HepG2 (cell line): ENCODE measurements at regions not wholly inside any gene's neighbourhood (a gene's known extent, or its start where the extent isn't known, plus 50 kb on each side); places are given as distances from the start of the nearest gene placed in this dataset.

Source experiments
- ATAC-seq: fragments of 200-7000 bp; cut with Tn5 transposase; 3 replicates; pipeline ENCODE4 v1.9.1; 2020; ENCODE audit warnings: mild to moderate bottlenecking, moderate library complexity
- BruUV-seq: library from RNA; stranded (reverse); fragments of 400-500 nt; replicated peaks from 2 replicates; lab custom pipeline; 2021; lab: Mats Ljungman, UMichigan
- CTCF ChIA-PET: fragments of 300-600 bp; formaldehyde crosslinking; extraction: SDS; loops from one replicate; lab custom pipeline; 2021; ENCODE audit warnings: low total read pairs, inconsistent platforms, low intra/inter-chr PET ratio; lab: Yijun Ruan, JAX
- POLR2A ChIA-PET: fragments of 350-600 bp; sonication (Branson Sonifier 250); formaldehyde crosslinking; loops from one replicate; lab custom pipeline; 2020; ENCODE audit warnings: antibody characterized with exemption, inconsistent platforms; lab: Yijun Ruan, JAX
- DNase-seq: peaks from one replicate; pipeline ENCODE4 v3.0.0-alpha.2; 2015; ENCODE audit warnings: low spot score
- FAIRE-seq: peaks from 3 replicates; lab custom pipeline; 2011; peaks lifted over from hg19 to GRCh38; lab: Jason Lieb, UNC
- H2AFZ ChIP-seq: one replicate; pipeline ENCODE4 v1.6.1; 2011; ENCODE audit warnings: low read length, inconsistent platforms
- H3K27ac ChIP-seq: fragments of 300-600 bp; 3 replicates; pipeline ENCODE4 v1.8.0; 2011; ENCODE audit warnings: mixed run types, mild to moderate bottlenecking, mixed read lengths, low read length, inconsistent platforms; ENCODE audit not compliant: insufficient read depth; ENCODE audit errors: extremely low read length
- H3K27me3 ChIP-seq, 2 experiments: fragments of 200-600 bp in 1 of 2; 2 replicates in 1 of 2; 3 replicates in 1 of 2; pipeline versions ENCODE4 v1.6.0 to v1.8.0; 2011; ENCODE audit warnings: low read length in 2 of 2, mild to moderate bottlenecking in 2 of 2, moderate library complexity in 2 of 2, inconsistent platforms in 1 of 2; ENCODE audit not compliant: insufficient read depth in 2 of 2, control insufficient read depth in 1 of 2
- H3K36me3 ChIP-seq, 2 experiments: fragments of 200-600 bp in 1 of 2; replicated peaks in 1 of 2; 2 replicates in 1 of 2; 3 replicates in 1 of 2; pipeline versions ENCODE4 v1.5.1 to v1.8.0; 2011; ENCODE audit warnings: low read length in 2 of 2, inconsistent platforms in 1 of 2; ENCODE audit not compliant: insufficient read depth in 2 of 2, control insufficient read depth in 1 of 2
- H3K4me1 ChIP-seq: 2 replicates; pipeline ENCODE4 v1.5.1; 2012; ENCODE audit warnings: low read length, inconsistent platforms; ENCODE audit not compliant: insufficient read depth
- H3K4me2 ChIP-seq: 2 replicates; pipeline ENCODE4 v1.6.0; 2011; ENCODE audit warnings: low read depth, low read length, inconsistent platforms
- H3K4me3 ChIP-seq, 3 experiments: fragments of 200-600 bp in 1 of 3; sonication (generic), shearing (Covaris generic) in 1 of 3; replicated peaks in 1 of 3; 2 replicates each; pipeline ENCODE4 v1.5.1; 2011 to 2016; ENCODE audit warnings: low read length in 3 of 3, inconsistent platforms in 2 of 3, low read depth in 2 of 3, mild to moderate bottlenecking in 2 of 3, control low read depth in 1 of 3, mixed read lengths in 1 of 3; ENCODE audit not compliant: insufficient read depth in 1 of 3
- H3K79me2 ChIP-seq: one replicate; pipeline ENCODE4 v1.6.1; 2011; ENCODE audit warnings: low read length, inconsistent platforms; ENCODE audit not compliant: insufficient read depth
- H3K9ac ChIP-seq: 2 replicates; pipeline ENCODE4 v1.6.0; 2011; ENCODE audit warnings: mild to moderate bottlenecking, low read depth, low read length, inconsistent platforms; ENCODE audit not compliant: insufficient read depth
- H3K9me3 ChIP-seq: 2 replicates; pipeline ENCODE4 v1.5.1; 2012; ENCODE audit warnings: mild to moderate bottlenecking, low read length
- H4K20me1 ChIP-seq: 2 replicates; pipeline ENCODE4 v1.6.0; 2011; ENCODE audit warnings: inconsistent platforms, mild to moderate bottlenecking, low read length, moderate library complexity; ENCODE audit not compliant: insufficient read depth
- CREB1 ChIP-seq, 2 experiments: fragments of 450-650 bp in 1 of 2; IDR thresholded peaks; 2 replicates each; pipeline ENCODE4 v1.6.1; 2016 to 2017; ENCODE audit warnings: control low read depth in 1 of 2, mild to moderate bottlenecking in 1 of 2, missing compliant biosample characterization in 1 of 2, missing genetic modification characterization in 1 of 2
- GATA4 ChIP-seq: sonication (generic); IDR thresholded peaks from 2 replicates; pipeline ENCODE4 v1.6.1; 2016; ENCODE audit warnings: antibody characterized with exemption, low read depth, borderline replicate concordance
- IKZF5 ChIP-seq: IDR thresholded peaks from 2 replicates; pipeline ENCODE4 v1.6.1; 2018; ENCODE audit warnings: missing genetic modification reagents, mild to moderate bottlenecking, missing compliant biosample characterization
- PHF5A ChIP-seq: IDR thresholded peaks from one replicate; pipeline ENCODE4 v1.6.1; 2018; ENCODE audit warnings: low read depth, missing genetic modification reagents; ENCODE audit not compliant: unreplicated experiment
- RXRA ChIP-seq: sonication (generic); formaldehyde crosslinking; IDR thresholded peaks from 2 replicates; pipeline ENCODE4 v1.5.1; 2020; ENCODE audit warnings: missing genetic modification reagents
- SPEN ChIP-seq: sonication (generic); formaldehyde crosslinking; IDR thresholded peaks from 2 replicates; pipeline ENCODE4 v1.5.1; 2020; ENCODE audit warnings: low read depth, mild to moderate bottlenecking, missing genetic modification reagents
- STAT5B ChIP-seq: sonication (generic); formaldehyde crosslinking; IDR thresholded peaks from 2 replicates; pipeline ENCODE4 v1.4.0; 2020; ENCODE audit warnings: missing genetic modification reagents
- ZBTB3 ChIP-seq: sonication (generic); formaldehyde crosslinking; IDR thresholded peaks from 2 replicates; pipeline ENCODE4 v1.4.0; 2020; ENCODE audit warnings: low read depth, mild to moderate bottlenecking, moderate library complexity, missing genetic modification reagents, borderline replicate concordance
- ZC3H4 ChIP-seq: sonication (generic); formaldehyde crosslinking; IDR thresholded peaks from 2 replicates; pipeline ENCODE4 v1.4.0; 2020; ENCODE audit warnings: missing genetic modification reagents, borderline replicate concordance
- ZFP36L2 ChIP-seq: sonication (generic); formaldehyde crosslinking; IDR thresholded peaks from 2 replicates; pipeline ENCODE4 v1.4.0; 2020; ENCODE audit warnings: missing genetic modification reagents
- ZFYVE20 ChIP-seq: sonication (generic); formaldehyde crosslinking; IDR thresholded peaks from 2 replicates; pipeline ENCODE4 v1.8.0; 2023; ENCODE audit warnings: low read depth, mild to moderate bottlenecking, moderate library complexity, missing genetic modification reagents, borderline replicate concordance
- ZNF335 ChIP-seq: sonication (generic); formaldehyde crosslinking; IDR thresholded peaks from 2 replicates; pipeline ENCODE4 v1.4.0; 2020; ENCODE audit warnings: missing genetic modification reagents
- ZNF383 ChIP-seq: sonication (generic); formaldehyde crosslinking; IDR thresholded peaks from 2 replicates; pipeline ENCODE4 v1.4.0; 2020; ENCODE audit warnings: missing genetic modification reagents, mild to moderate bottlenecking, borderline replicate concordance
- ZNF577 ChIP-seq: sonication (generic); formaldehyde crosslinking; IDR thresholded peaks from 2 replicates; pipeline ENCODE4 v1.4.0; 2020; ENCODE audit warnings: mild to moderate bottlenecking, low read depth, missing genetic modification reagents, borderline replicate concordance
- WGBS: methylation state at CpG from one replicate; pipeline ENCODE4 v1.1.6; 2017; ENCODE audit warnings: low lambda C conversion rate; 5-methylcytosine and 5-hydroxymethylcytosine counted together
- in situ Hi-C: cut with HindIII; loops from 2 replicates; pipeline ENCODE4 v1.10.0; 2017; ENCODE audit warnings: low pct_unique_long_range_greater_than_20kb; ENCODE audit not compliant: extremely low pct_ligation_motif_present
- intact Hi-C: fragments of 100-400 bp; cut with micrococcal nuclease; formaldehyde crosslinking; loops from one replicate; pipeline ENCODE4 v1.10.0; 2022; ENCODE audit not compliant: unreplicated experiment
- TF ChIP-seq, protein P1 (sequence below): IDR thresholded peaks from 2 replicates; pipeline ENCODE4 v1.6.1; 2016; ENCODE audit warnings: mild to moderate bottlenecking
- TF ChIP-seq, protein P2 (sequence below): sonication (generic); formaldehyde crosslinking; IDR thresholded peaks from 2 replicates; pipeline ENCODE4 v1.4.0; 2020; ENCODE audit warnings: mild to moderate bottlenecking, missing genetic modification reagents, borderline replicate concordance

GRCh38 chr2:52128081-52128480, 1096.1 kb upstream of the NRXN1 start:
- CTCF ChIA-PET = no interaction called here
- no peaks in the 10 kb centered on the region for H3K79me2 ChIP-seq
- H2AFZ ChIP-seq = no peak overlapping the region
- TF ChIP-seq PHF5A (CRISPR knock-in tag) = no peak
- TF ChIP-seq, protein P1, sequence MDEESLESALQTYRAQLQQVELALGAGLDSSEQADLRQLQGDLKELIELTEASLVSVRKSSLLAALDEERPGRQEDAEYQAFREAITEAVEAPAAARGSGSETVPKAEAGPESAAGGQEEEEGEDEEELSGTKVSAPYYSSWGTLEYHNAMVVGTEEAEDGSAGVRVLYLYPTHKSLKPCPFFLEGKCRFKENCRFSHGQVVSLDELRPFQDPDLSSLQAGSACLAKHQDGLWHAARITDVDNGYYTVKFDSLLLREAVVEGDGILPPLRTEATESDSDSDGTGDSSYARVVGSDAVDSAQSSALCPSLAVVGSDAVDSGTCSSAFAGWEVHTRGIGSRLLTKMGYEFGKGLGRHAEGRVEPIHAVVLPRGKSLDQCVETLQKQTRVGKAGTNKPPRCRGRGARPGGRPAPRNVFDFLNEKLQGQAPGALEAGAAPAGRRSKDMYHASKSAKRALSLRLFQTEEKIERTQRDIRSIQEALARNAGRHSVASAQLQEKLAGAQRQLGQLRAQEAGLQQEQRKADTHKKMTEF (CRISPR knock-in tag) = no peak
- POLR2A ChIA-PET = no interaction called here
- BruUV-seq = no TSS peak
- 4% methylated on average over 3 of the region's 3 CpGs for WGBS
- H3K9me3 ChIP-seq = peaks cover 75% of the 10 kb centered on the region
- H4K20me1 ChIP-seq = no peaks in the 10 kb centered on the region
- no peak for FAIRE-seq
- in situ Hi-C loops = no loop called here
- no peak overlapping the region for H3K4me2 ChIP-seq
- H3K27me3 ChIP-seq = no peaks in the 10 kb centered on the region
- DNase-seq = no peak
- H3K4me1 ChIP-seq = no peaks in the 10 kb centered on the region
- no peak for ATAC-seq
- no peak overlapping the region for H3K4me3 ChIP-seq
- no peak overlapping the region for H3K27ac ChIP-seq
- intact Hi-C loops = no loop called here
- no peaks in the 10 kb centered on the region for H3K36me3 ChIP-seq
- H3K9ac ChIP-seq = no peak overlapping the region

GRCh38 chr2:52127527-52127926, 1095.6 kb upstream of the NRXN1 start:
- Histone ChIP-seq H3K4me3 (no peak overlapping the region), H3K4me1 (no peaks in the 10 kb centered on the region), H3K27ac (no peak overlapping the region), H2AFZ (no peak overlapping the region), H3K79me2 (no peaks in the 10 kb centered on the region), H3K9me3 (peaks cover 71% of the 10 kb centered on the region), H3K36me3 (no peaks in the 10 kb centered on the region), H3K4me2 (no peak overlapping the region), H3K27me3 (no peaks in the 10 kb centered on the region), H3K9ac (no peak overlapping the region), H4K20me1 (no peaks in the 10 kb centered on the region)
- ChIA-PET CTCF (no interaction called here), POLR2A (no interaction called here)
- 52% methylated on average over 1 of the region's 1 CpG for WGBS
- DNase-seq = no peak
- intact Hi-C loops = no loop called here
- in situ Hi-C loops = no loop called here
- no TSS peak for BruUV-seq
- no peak for FAIRE-seq
- no peak for ATAC-seq
- no peak for TF ChIP-seq CREB1 (IDR thresholded peaks at IDR 0.05)
- TF ChIP-seq CREB1 (CRISPR knock-in tag; IDR thresholded peaks at IDR 0.05) = no peak
- TF ChIP-seq ZC3H4 (CRISPR knock-in tag) = no peak
- TF ChIP-seq GATA4 = no peak
- TF ChIP-seq ZNF383 (CRISPR knock-in tag) = no peak
- no peak for TF ChIP-seq IKZF5 (CRISPR knock-in tag)
- no peak for TF ChIP-seq ZBTB3 (CRISPR knock-in tag)
- TF ChIP-seq ZFYVE20 (CRISPR knock-in tag) = no peak
- no peak for TF ChIP-seq ZFP36L2 (CRISPR knock-in tag)
- no peak for TF ChIP-seq STAT5B
- TF ChIP-seq, protein P2, sequence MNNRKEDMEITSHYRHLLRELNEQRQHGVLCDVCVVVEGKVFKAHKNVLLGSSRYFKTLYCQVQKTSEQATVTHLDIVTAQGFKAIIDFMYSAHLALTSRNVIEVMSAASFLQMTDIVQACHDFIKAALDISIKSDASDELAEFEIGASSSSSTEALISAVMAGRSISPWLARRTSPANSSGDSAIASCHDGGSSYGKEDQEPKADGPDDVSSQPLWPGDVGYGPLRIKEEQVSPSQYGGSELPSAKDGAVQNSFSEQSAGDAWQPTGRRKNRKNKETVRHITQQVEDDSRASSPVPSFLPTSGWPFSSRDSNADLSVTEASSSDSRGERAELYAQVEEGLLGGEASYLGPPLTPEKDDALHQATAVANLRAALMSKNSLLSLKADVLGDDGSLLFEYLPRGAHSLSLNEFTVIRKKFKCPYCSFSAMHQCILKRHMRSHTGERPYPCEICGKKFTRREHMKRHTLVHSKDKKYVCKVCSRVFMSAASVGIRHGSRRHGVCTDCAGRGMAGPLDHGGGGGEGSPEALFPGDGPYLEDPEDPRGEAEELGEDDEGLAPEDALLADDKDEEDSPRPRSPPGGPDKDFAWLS (CRISPR knock-in tag) = no peak
- no peak for TF ChIP-seq ZNF335 (CRISPR knock-in tag)
- no peak for TF ChIP-seq ZNF577 (CRISPR knock-in tag)
- no peak for TF ChIP-seq SPEN (CRISPR knock-in tag)
- TF ChIP-seq RXRA (CRISPR knock-in tag) = no peak
